ENCODE measurements at regions not wholly inside any gene's neighbourhood (a gene's known extent, or its start where the extent isn't known, plus 50 kb on each side); places are given as distances from the start of the nearest gene placed in this dataset.

DNA sequence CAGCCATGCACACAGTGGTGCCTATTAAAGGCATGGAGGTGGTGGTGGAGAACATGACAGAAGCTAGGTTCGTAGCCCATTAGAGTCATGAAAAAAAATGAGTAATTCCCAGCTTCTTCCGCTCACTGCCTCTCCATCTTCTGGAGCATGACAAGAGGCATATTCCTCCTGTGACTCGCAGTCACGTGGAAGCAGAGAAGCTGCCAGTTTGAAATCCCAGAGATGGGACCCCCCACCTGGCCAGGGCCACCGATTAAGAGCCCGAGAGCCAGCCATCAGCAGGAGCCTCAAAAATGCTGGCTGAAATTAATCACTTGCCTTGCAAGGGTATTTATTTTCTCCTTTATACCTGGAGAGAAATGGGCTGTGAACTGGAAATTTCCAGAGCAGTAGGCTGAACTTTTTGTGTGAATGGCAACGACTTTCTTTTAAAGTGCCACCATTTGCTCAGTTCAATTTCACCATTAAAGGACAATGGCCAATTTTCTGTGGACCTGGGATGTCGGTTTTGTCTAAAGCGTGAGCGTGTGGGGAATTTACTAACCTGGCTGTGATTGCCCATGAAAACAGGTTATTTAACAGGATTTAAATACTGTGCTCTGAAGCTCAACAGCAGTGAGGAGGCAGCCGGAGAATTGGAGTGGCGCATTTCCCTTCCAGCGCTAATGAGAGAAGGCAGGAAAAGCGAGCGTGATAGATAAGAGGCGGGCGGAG lies 189.7 kb upstream of the SDK2 start (continued):
- no peak for TF ChIP-seq NR1H2 (CRISPR knock-in tag; IDR thresholded peaks at IDR 0.05)
- TF ChIP-seq, protein P1, sequence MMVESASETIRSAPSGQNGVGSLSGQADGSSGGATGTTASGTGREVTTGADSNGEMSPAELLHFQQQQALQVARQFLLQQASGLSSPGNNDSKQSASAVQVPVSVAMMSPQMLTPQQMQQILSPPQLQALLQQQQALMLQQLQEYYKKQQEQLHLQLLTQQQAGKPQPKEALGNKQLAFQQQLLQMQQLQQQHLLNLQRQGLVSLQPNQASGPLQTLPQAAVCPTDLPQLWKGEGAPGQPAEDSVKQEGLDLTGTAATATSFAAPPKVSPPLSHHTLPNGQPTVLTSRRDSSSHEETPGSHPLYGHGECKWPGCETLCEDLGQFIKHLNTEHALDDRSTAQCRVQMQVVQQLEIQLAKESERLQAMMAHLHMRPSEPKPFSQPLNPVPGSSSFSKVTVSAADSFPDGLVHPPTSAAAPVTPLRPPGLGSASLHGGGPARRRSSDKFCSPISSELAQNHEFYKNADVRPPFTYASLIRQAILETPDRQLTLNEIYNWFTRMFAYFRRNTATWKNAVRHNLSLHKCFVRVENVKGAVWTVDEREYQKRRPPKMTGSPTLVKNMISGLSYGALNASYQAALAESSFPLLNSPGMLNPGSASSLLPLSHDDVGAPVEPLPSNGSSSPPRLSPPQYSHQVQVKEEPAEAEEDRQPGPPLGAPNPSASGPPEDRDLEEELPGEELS (CRISPR knock-in tag; IDR thresholded peaks at IDR 0.05): no peak
- no peak for TF ChIP-seq CTCF (IDR thresholded peaks at IDR 0.05)
- TF ChIP-seq EMX1 (CRISPR knock-in tag; IDR thresholded peaks at IDR 0.05): no peak

DNA sequence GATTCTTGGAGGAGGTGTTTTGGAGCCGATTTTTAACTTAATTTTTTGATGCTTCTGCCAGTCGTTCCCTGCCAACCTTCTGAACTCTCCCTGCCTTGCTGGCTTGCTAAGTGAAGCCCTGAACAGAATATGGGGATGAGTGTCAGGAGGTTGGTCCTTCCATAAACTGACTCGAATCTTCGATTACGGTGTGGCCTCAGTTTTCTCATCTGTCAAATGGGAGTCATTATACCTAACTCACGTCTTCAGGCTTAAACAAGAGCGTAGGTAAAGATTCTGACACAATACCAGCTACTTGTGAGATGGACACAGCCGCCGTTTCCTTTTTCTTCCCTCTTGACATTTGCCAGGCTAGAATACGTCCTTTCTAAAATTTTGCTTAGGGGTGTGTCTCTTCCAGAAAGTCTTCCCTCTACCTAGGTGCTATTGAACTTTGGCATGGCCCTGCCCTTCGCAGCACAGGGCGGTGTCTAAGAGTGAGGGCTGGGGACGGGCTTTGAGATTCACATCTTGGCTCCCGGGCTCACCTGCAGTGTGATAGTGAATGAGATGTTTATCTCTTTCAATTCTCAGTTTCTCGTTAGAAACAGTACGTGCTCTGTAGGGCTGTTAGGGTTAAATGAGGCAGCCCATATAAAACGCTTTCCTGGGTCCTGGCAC lies 190.6 kb upstream of the SDK2 start:
- H3K4me3 Mint-ChIP-seq: no peak overlapping the region
- peaks cover 16% of the 10 kb centered on the region for H3K27me3 Mint-ChIP-seq (ENCODE audit: low read depth)
- POLR2A ChIA-PET: no interaction called here
- peaks cover 7% of the 10 kb centered on the region; the same call in 1 of the 2 replicates for H3K36me3 Mint-ChIP-seq
- H3K27ac Mint-ChIP-seq: no peak overlapping the region
- DNase-seq (ENCODE audit: low spot score) (no peak), ATAC-seq (no peak)
- TF ChIP-seq, protein P2, sequence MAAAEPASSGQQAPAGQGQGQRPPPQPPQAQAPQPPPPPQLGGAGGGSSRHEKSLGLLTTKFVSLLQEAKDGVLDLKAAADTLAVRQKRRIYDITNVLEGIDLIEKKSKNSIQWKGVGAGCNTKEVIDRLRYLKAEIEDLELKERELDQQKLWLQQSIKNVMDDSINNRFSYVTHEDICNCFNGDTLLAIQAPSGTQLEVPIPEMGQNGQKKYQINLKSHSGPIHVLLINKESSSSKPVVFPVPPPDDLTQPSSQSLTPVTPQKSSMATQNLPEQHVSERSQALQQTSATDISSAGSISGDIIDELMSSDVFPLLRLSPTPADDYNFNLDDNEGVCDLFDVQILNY (CRISPR knock-in tag; IDR thresholded peaks at IDR 0.05): no peak
- CTCF ChIA-PET: interaction anchor here (1.3 kb wide), 1 partner anchor 11 kb away, joined by 3 read pairs; no protein-coding TSS in a partner anchor
- H3K9me3 Mint-ChIP-seq: peaks cover 13% of the 10 kb centered on the region
- peaks cover 22% of the 10 kb centered on the region for H3K4me1 Mint-ChIP-seq

GRCh38 chr17:73835605-73836004 lies 191.4 kb upstream of the SDK2 start:
- Mint-ChIP-seq H3K36me3 (peaks cover 7% of the 10 kb centered on the region; the same call in 1 of the 2 replicates), H3K4me3 (no peak overlapping the region), H3K27ac (no peak overlapping the region), H3K4me1 (peaks cover 18% of the 10 kb centered on the region), H3K27me3 (ENCODE audit: low read depth) (peaks cover 14% of the 10 kb centered on the region), H3K9me3 (peaks cover 13% of the 10 kb centered on the region)
- DNase-seq (ENCODE audit: low spot score) (no peak), ATAC-seq (no peak)
- ChIA-PET POLR2A (no interaction called here), CTCF (no interaction called here)
- TF ChIP-seq SOX15 (CRISPR knock-in tag; IDR thresholded peaks at IDR 0.05) (no peak), ZNF232 (CRISPR knock-in tag; IDR thresholded peaks at IDR 0.05) (no peak), ZNF396 (CRISPR knock-in tag; IDR thresholded peaks at IDR 0.05; ENCODE audit: borderline replicate concordance) (no peak), GABPB1 (CRISPR knock-in tag; IDR thresholded peaks at IDR 0.05) (no peak), ATF3 (CRISPR knock-in tag; conservative IDR thresholded peaks at IDR 0.05) (no peak), FOXP1 (CRISPR knock-in tag; IDR thresholded peaks at IDR 0.05; ENCODE audit: borderline replicate concordance) (no peak), PRRX2 (CRISPR knock-in tag; IDR thresholded peaks at IDR 0.05) (no peak), ZNF423 (CRISPR knock-in tag; IDR thresholded peaks at IDR 0.05) (no peak), ZNF425 (CRISPR knock-in tag; conservative IDR thresholded peaks at IDR 0.05) (no peak), TP53 (CRISPR knock-in tag; IDR thresholded peaks at IDR 0.05) (no peak), IRF2 (CRISPR knock-in tag; IDR thresholded peaks at IDR 0.05; ENCODE audit: borderline replicate concordance, low read depth) (no peak)
- TF ChIP-seq, protein P3, sequence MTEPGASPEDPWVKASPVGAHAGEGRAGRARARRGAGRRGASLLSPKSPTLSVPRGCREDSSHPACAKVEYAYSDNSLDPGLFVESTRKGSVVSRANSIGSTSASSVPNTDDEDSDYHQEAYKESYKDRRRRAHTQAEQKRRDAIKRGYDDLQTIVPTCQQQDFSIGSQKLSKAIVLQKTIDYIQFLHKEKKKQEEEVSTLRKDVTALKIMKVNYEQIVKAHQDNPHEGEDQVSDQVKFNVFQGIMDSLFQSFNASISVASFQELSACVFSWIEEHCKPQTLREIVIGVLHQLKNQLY (CRISPR knock-in tag; IDR thresholded peaks at IDR 0.05): no peak
- TF ChIP-seq, protein P1 (CRISPR knock-in tag; IDR thresholded peaks at IDR 0.05): no peak
- TF ChIP-seq, protein P4, sequence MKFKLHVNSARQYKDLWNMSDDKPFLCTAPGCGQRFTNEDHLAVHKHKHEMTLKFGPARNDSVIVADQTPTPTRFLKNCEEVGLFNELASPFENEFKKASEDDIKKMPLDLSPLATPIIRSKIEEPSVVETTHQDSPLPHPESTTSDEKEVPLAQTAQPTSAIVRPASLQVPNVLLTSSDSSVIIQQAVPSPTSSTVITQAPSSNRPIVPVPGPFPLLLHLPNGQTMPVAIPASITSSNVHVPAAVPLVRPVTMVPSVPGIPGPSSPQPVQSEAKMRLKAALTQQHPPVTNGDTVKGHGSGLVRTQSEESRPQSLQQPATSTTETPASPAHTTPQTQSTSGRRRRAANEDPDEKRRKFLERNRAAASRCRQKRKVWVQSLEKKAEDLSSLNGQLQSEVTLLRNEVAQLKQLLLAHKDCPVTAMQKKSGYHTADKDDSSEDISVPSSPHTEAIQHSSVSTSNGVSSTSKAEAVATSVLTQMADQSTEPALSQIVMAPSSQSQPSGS (CRISPR knock-in tag; IDR thresholded peaks at IDR 0.05; ENCODE audit: borderline replicate concordance, low read depth): no peak
- TF ChIP-seq, protein P5, sequence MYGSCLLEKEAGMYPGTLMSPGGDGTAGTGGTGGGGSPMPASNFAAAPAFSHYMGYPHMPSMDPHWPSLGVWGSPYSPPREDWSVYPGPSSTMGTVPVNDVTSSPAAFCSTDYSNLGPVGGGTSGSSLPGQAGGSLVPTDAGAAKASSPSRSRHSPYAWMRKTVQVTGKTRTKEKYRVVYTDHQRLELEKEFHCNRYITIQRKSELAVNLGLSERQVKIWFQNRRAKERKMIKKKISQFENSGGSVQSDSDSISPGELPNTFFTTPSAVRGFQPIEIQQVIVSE (CRISPR knock-in tag; IDR thresholded peaks at IDR 0.05; ENCODE audit: borderline replicate concordance): no peak
